SK-N-SH treated with all-trans-retinoic acid at 6 μM for 48 hours (cell line): ENCODE measurements at regions not wholly inside any gene's neighbourhood (a gene's known extent, or its start where the extent isn't known, plus 50 kb on each side); places are given as distances from the start of the nearest gene placed in this dataset.

ENCODE experiments used
- ARNTL ChIP-seq: fragments of 450-650 bp; formaldehyde crosslinking; IDR thresholded peaks from 2 replicates; pipeline ENCODE4 v1.5.0; 2020; ENCODE audit warnings: low read depth, mild to moderate bottlenecking, moderate library complexity, borderline replicate concordance
- CSDC2 ChIP-seq: fragments of 250-450 bp; sonication (Bioruptor Pico); IDR thresholded peaks from 2 replicates; pipeline ENCODE4 v1.5.0; 2020; ENCODE audit warnings: mild to moderate bottlenecking, moderate library complexity
- GLIS3 ChIP-seq: fragments of 250-450 bp; sonication (Bioruptor Pico); IDR thresholded peaks from 2 replicates; pipeline ENCODE4 v1.5.0; 2020; ENCODE audit warnings: mild to moderate bottlenecking, moderate library complexity
- ISL1 ChIP-seq: fragments of 250-450 bp; sonication (Bioruptor Pico); IDR thresholded peaks from 2 replicates; pipeline ENCODE4 v2.1.2; 2022; ENCODE audit warnings: mild to moderate bottlenecking, moderate library complexity
- OSR1 ChIP-seq: fragments of 250-450 bp; sonication (Bioruptor Pico); IDR thresholded peaks from 2 replicates; pipeline ENCODE4 v1.8.0; 2022; ENCODE audit warnings: moderate library complexity, mild to moderate bottlenecking, inconsistent platforms
- RARB ChIP-seq: fragments of 250-450 bp; sonication (Bioruptor Pico); IDR thresholded peaks from 2 replicates; pipeline ENCODE4 v1.8.0; 2021; ENCODE audit warnings: mild to moderate bottlenecking, moderate library complexity
- SNAI2 ChIP-seq: fragments of 250-450 bp; sonication (Bioruptor Pico); IDR thresholded peaks from 2 replicates; pipeline ENCODE4 v1.5.0; 2020; ENCODE audit warnings: mild to moderate bottlenecking, moderate library complexity
- ZC3H10 ChIP-seq: fragments of 250-450 bp; sonication (Bioruptor Pico); IDR thresholded peaks from 2 replicates; pipeline ENCODE4 v1.5.1; 2021; ENCODE audit warnings: mild to moderate bottlenecking, moderate library complexity
- ZFP3 ChIP-seq: fragments of 250-450 bp; sonication (Bioruptor Pico); IDR thresholded peaks from 2 replicates; pipeline ENCODE4 v1.5.0; 2020; ENCODE audit warnings: mild to moderate bottlenecking, moderate library complexity
- ZFP30 ChIP-seq: fragments of 450-650 bp; formaldehyde crosslinking; IDR thresholded peaks from 2 replicates; pipeline ENCODE4 v1.5.0; 2022; ENCODE audit warnings: mild to moderate bottlenecking, moderate library complexity
- ZNF8 ChIP-seq: fragments of 450-650 bp; formaldehyde crosslinking; IDR thresholded peaks from 2 replicates; pipeline ENCODE4 v1.5.0; 2020; ENCODE audit warnings: mild to moderate bottlenecking, moderate library complexity
- TF ChIP-seq, protein P1 (sequence below): fragments of 250-450 bp; sonication (Bioruptor Pico); IDR thresholded peaks from 2 replicates; pipeline ENCODE4 v1.5.0; 2020; ENCODE audit warnings: mild to moderate bottlenecking, moderate library complexity
- TF ChIP-seq, protein P2 (sequence below): fragments of 250-450 bp; sonication (Bioruptor Pico); IDR thresholded peaks from 2 replicates; pipeline ENCODE4 v1.8.0; 2020; ENCODE audit warnings: mild to moderate bottlenecking, moderate library complexity, borderline replicate concordance

DNA sequence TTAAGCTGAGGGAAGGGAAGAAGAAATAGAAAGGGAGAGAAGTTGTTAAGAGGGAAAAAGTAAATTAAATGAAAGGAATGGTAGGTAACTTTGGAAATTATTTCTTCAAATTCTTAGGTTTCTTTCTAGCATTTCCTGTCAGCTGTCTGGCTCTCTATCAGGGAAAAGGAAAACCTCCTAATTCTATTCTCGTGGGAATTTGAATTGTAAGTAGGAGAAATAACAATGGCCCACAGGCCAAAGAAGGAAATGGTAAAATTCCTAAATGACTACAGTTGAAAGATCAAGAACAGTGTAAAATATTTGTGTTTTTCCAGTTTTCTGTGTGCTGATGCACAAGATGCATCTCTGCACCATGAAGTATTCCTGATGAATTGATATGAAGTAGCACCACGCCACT, 173.0 kb downstream of the IBTK start:
- no peak for TF ChIP-seq SNAI2
- TF ChIP-seq RARB (CRISPR knock-in tag) = no peak
- no peak for TF ChIP-seq ZNF8
- TF ChIP-seq CSDC2 = no peak
- TF ChIP-seq, protein P1, sequence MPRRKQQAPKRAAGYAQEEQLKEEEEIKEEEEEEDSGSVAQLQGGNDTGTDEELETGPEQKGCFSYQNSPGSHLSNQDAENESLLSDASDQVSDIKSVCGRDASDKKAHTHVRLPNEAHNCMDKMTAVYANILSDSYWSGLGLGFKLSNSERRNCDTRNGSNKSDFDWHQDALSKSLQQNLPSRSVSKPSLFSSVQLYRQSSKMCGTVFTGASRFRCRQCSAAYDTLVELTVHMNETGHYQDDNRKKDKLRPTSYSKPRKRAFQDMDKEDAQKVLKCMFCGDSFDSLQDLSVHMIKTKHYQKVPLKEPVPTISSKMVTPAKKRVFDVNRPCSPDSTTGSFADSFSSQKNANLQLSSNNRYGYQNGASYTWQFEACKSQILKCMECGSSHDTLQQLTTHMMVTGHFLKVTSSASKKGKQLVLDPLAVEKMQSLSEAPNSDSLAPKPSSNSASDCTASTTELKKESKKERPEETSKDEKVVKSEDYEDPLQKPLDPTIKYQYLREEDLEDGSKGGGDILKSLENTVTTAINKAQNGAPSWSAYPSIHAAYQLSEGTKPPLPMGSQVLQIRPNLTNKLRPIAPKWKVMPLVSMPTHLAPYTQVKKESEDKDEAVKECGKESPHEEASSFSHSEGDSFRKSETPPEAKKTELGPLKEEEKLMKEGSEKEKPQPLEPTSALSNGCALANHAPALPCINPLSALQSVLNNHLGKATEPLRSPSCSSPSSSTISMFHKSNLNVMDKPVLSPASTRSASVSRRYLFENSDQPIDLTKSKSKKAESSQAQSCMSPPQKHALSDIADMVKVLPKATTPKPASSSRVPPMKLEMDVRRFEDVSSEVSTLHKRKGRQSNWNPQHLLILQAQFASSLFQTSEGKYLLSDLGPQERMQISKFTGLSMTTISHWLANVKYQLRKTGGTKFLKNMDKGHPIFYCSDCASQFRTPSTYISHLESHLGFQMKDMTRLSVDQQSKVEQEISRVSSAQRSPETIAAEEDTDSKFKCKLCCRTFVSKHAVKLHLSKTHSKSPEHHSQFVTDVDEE = no peak
- no peak for TF ChIP-seq OSR1 (CRISPR knock-in tag)
- no peak for TF ChIP-seq ISL1
- no peak for TF ChIP-seq ARNTL (CRISPR knock-in tag)
- TF ChIP-seq ZFP30 (CRISPR knock-in tag) = no peak
- TF ChIP-seq ZC3H10 (CRISPR knock-in tag) = no peak
- TF ChIP-seq, protein P2, sequence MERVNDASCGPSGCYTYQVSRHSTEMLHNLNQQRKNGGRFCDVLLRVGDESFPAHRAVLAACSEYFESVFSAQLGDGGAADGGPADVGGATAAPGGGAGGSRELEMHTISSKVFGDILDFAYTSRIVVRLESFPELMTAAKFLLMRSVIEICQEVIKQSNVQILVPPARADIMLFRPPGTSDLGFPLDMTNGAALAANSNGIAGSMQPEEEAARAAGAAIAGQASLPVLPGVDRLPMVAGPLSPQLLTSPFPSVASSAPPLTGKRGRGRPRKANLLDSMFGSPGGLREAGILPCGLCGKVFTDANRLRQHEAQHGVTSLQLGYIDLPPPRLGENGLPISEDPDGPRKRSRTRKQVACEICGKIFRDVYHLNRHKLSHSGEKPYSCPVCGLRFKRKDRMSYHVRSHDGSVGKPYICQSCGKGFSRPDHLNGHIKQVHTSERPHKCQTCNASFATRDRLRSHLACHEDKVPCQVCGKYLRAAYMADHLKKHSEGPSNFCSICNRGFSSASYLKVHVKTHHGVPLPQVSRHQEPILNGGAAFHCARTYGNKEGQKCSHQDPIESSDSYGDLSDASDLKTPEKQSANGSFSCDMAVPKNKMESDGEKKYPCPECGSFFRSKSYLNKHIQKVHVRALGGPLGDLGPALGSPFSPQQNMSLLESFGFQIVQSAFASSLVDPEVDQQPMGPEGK (CRISPR knock-in tag) = no peak
- no peak for TF ChIP-seq ZFP3 (CRISPR knock-in tag)
- TF ChIP-seq GLIS3 (CRISPR knock-in tag) = no peak
